GM12878 (cell line): ENCODE measurements at regions not wholly inside any gene's neighbourhood (a gene's known extent, or its start where the extent isn't known, plus 50 kb on each side); places are given as distances from the start of the nearest gene placed in this dataset.

Source experiments
- ATAC-seq: fragments of 200-7000 bp; cut with Tn5 transposase; 3 replicates; pipeline ENCODE4 v1.9.1; 2020; ENCODE audit warnings: mild to moderate bottlenecking, moderate library complexity
- BruUV-seq: library from RNA; stranded (reverse); fragments of 400-500 nt; replicated peaks from 2 replicates; lab custom pipeline; 2021; lab: Mats Ljungman, UMichigan
- CTCF ChIA-PET: fragments of 300-600 bp; sonication (Branson Sonifier 250); formaldehyde crosslinking; extraction: SDS; loops from one replicate; lab custom pipeline; 2021; ENCODE audit warnings: inconsistent platforms; lab: Yijun Ruan, JAX
- POLR2A ChIA-PET: fragments of 350-600 bp; formaldehyde crosslinking; extraction: SDS; loops from one replicate; lab custom pipeline; 2021; ENCODE audit warnings: inconsistent platforms; lab: Charles Lee
- RAD21 ChIA-PET: fragments of 300-600 bp; sonication (Branson Sonifier 250); formaldehyde crosslinking; loops from one replicate; lab custom pipeline; 2023; ENCODE audit warnings: antibody characterized with exemption; ENCODE audit not compliant: unreplicated experiment; lab: Charles Lee
- SMC1A ChIA-PET: fragments of 300-600 bp; sonication (Branson Sonifier 250); formaldehyde crosslinking; loops from one replicate; lab custom pipeline; 2023; ENCODE audit not compliant: unreplicated experiment, uncharacterized antibody; lab: Charles Lee
- DNase-seq: peaks from one replicate; pipeline ENCODE4 v3.0.0-alpha.2; 2011; ENCODE audit warnings: low read depth, low spot score
- FAIRE-seq: peaks from 3 replicates; lab custom pipeline; 2011; peaks lifted over from hg19 to GRCh38; lab: Jason Lieb, UNC
- H2AFZ ChIP-seq: 2 replicates; pipeline ENCODE4 v1.6.0; 2011; ENCODE audit warnings: low read depth, low read length, control low read depth; ENCODE audit not compliant: control insufficient read depth
- H3K27ac ChIP-seq: 2 replicates; pipeline ENCODE4 v1.5.1; 2011; ENCODE audit warnings: control low read depth; ENCODE audit not compliant: control insufficient read depth, insufficient read depth
- H3K27me3 ChIP-seq, 2 experiments: replicated peaks in 1 of 2; 2 replicates each; pipeline versions ENCODE4 v1.6.0 to v1.6.1; 2011; ENCODE audit warnings: low read length in 1 of 2; ENCODE audit not compliant: control insufficient read depth in 2 of 2, insufficient read depth in 2 of 2
- H3K36me3 ChIP-seq, 2 experiments: 2 replicates each; pipeline ENCODE4 v1.5.1; 2011; ENCODE audit warnings: low read length in 1 of 2; ENCODE audit not compliant: control insufficient read depth in 2 of 2, insufficient read depth in 2 of 2
- H3K4me1 ChIP-seq: 2 replicates; pipeline ENCODE4 v1.6.1; 2011; ENCODE audit warnings: mild to moderate bottlenecking, low read length, moderate library complexity, mixed read lengths; ENCODE audit not compliant: control insufficient read depth, insufficient read depth
- H3K4me2 ChIP-seq: 2 replicates; pipeline ENCODE4 v1.6.0; 2011; ENCODE audit warnings: control low read depth; ENCODE audit not compliant: control insufficient read depth, insufficient read depth
- H3K4me3 ChIP-seq: fragments of 200-600 bp; sonication (generic); 2 replicates; pipeline ENCODE4 v1.5.1; 2016
- H3K79me2 ChIP-seq: 2 replicates; pipeline ENCODE4 v1.6.0; 2011; ENCODE audit warnings: low read length; ENCODE audit not compliant: control insufficient read depth, insufficient read depth
- H3K9ac ChIP-seq: 2 replicates; pipeline ENCODE4 v1.8.0; 2011; ENCODE audit warnings: low read length, control low read depth, mixed read lengths; ENCODE audit not compliant: control insufficient read depth, insufficient read depth
- H3K9me3 ChIP-seq: replicated peaks from 3 replicates; pipeline ENCODE4 v1.5.1; 2011; ENCODE audit warnings: mild to moderate bottlenecking, low read length; ENCODE audit not compliant: control insufficient read depth, insufficient read depth
- H4K20me1 ChIP-seq: 2 replicates; pipeline ENCODE4 v1.6.0; 2011; ENCODE audit not compliant: control insufficient read depth, insufficient read depth
- BRCA1 ChIP-seq: IDR thresholded peaks from 2 replicates; pipeline ENCODE4 v1.6.1; 2011; ENCODE audit warnings: low read depth, low read length, improper control_type of control experiment
- PBX3 ChIP-seq: IDR thresholded peaks from 2 replicates; pipeline ENCODE4 v1.6.1; 2011; ENCODE audit warnings: mild to moderate bottlenecking, low read depth, low read length, moderate library complexity; ENCODE audit not compliant: insufficient replicate concordance
- POU2F2 ChIP-seq: IDR thresholded peaks from 3 replicates; pipeline ENCODE4 v1.6.1; 2011; ENCODE audit warnings: low read depth, mild to moderate bottlenecking, low read length, borderline replicate concordance
- REST ChIP-seq: IDR thresholded peaks from 2 replicates; pipeline ENCODE4 v1.6.1; 2012; ENCODE audit warnings: mild to moderate bottlenecking, low read depth, low read length
- ZBTB33 ChIP-seq: fragments of 450-650 bp; IDR thresholded peaks from 2 replicates; pipeline ENCODE4 v1.6.1; 2017; ENCODE audit warnings: mild to moderate bottlenecking
- ZSCAN29 ChIP-seq: fragments of 450-650 bp; IDR thresholded peaks from 2 replicates; pipeline ENCODE4 v1.6.1; 2017; ENCODE audit warnings: mild to moderate bottlenecking, moderate library complexity
- WGBS: methylation state at CpG from one replicate; pipeline ENCODE4 v1.1.6; 2016; ENCODE audit warnings: low lambda C conversion rate; ENCODE audit not compliant: insufficient replicate concordance, insufficient coverage; ENCODE audit errors: missing lambda C conversion rate; 5-methylcytosine and 5-hydroxymethylcytosine counted together
- in situ Hi-C: fragments of 300-500 bp; cut with MboI; formaldehyde crosslinking; loops from 9 replicates; pipeline ENCODE4 v1.14.3; 2018; ENCODE audit warnings: mixed read lengths
- intact Hi-C: fragments of 100-400 bp; cut with micrococcal nuclease; formaldehyde crosslinking; loops from one replicate; pipeline ENCODE4 v1.14.2; 2022; ENCODE audit not compliant: unreplicated experiment

GRCh38 chr9:6109986-6110385, 94.6 kb upstream of the RANBP6 start:
- TF ChIP-seq BRCA1 (no peak), ZSCAN29 (no peak), ZBTB33 (no peak)
- POLR2A ChIA-PET, result no interaction called here
- in situ Hi-C loops (no loop called here), intact Hi-C loops (no loop called here)
- Histone ChIP-seq H4K20me1 (no peaks in the 10 kb centered on the region), H2AFZ (no peak overlapping the region; the same call in 1 of the 2 replicates), H3K27me3 (no peaks in the 10 kb centered on the region), H3K4me1 (no peaks in the 10 kb centered on the region), H3K9ac (no peak overlapping the region), H3K4me3 (no peak overlapping the region), H3K9me3 (no peaks in the 10 kb centered on the region; the same call in 2 of the 3 replicates), H3K36me3 (no peaks in the 10 kb centered on the region), H3K27ac (no peak overlapping the region), H3K79me2 (no peaks in the 10 kb centered on the region), H3K4me2 (no peak overlapping the region)
- WGBS, result 25% methylated on average over 2 of the region's 2 CpGs
- BruUV-seq, result no TSS peak
- RAD21 ChIA-PET, result interaction anchor here (1.2 kb wide), 1 partner anchor 200 kb away, joined by 3 read pairs; no protein-coding TSS in a partner anchor
- no peak for ATAC-seq
- SMC1A ChIA-PET, result interaction anchor here (1.5 to 2.9 kb wide), 2 partner anchors 11 to 55 kb away, joined by 3 to 11 read pairs; no protein-coding TSS in a partner anchor
- CTCF ChIA-PET, result interaction anchor here (1.3 to 3.2 kb wide), 2 partner anchors 8 to 9 kb away, joined by 3 to 12 read pairs; no protein-coding TSS in a partner anchor
- no peak for FAIRE-seq
- no peak for DNase-seq

- DNase-seq (no peak), ATAC-seq (no peak), FAIRE-seq (no peak)
- ChIA-PET CTCF (interaction anchor here (1.2 to 3.2 kb wide), 4 partner anchors 9 to 197 kb away, joined by 3 to 12 read pairs (median 6); no protein-coding TSS in a partner anchor), RAD21 (interaction anchor here (0.6 to 1.2 kb wide), 2 partner anchors 200 to 573 kb away, joined by 3 read pairs; no protein-coding TSS in a partner anchor), POLR2A (interaction anchor here (1.4 kb wide), 1 partner anchor 18 kb away, joined by 3 read pairs; no protein-coding TSS in a partner anchor), SMC1A (interaction anchor here (1.5 to 2.9 kb wide), 2 partner anchors 12 to 55 kb away, joined by 3 to 11 read pairs; no protein-coding TSS in a partner anchor)
- no peak overlapping the region for H3K9ac ChIP-seq
- no peak overlapping the region for H3K4me2 ChIP-seq
- BruUV-seq, result no TSS peak
- no peaks in the 10 kb centered on the region for H3K79me2 ChIP-seq
- H3K27ac ChIP-seq, result no peak overlapping the region
- no peaks in the 10 kb centered on the region; the same call in 2 of the 3 replicates for H3K9me3 ChIP-seq
- intact Hi-C loops (no loop called here), in situ Hi-C loops (no loop called here)
- H3K4me1 ChIP-seq, result no peaks in the 10 kb centered on the region
- H4K20me1 ChIP-seq, result no peaks in the 10 kb centered on the region
- H2AFZ ChIP-seq, result no peak overlapping the region
- H3K27me3 ChIP-seq, result no peaks in the 10 kb centered on the region
- no peaks in the 10 kb centered on the region for H3K36me3 ChIP-seq
- no peak overlapping the region for H3K4me3 ChIP-seq
- TF ChIP-seq POU2F2, result no peak
- no peak for TF ChIP-seq REST
- TF ChIP-seq PBX3, result no peak
Observed at GRCh38 chr9:6109571-6109970, 94.1 kb upstream of the RANBP6 start.
